GM12878 (cell line): ENCODE measurements at regions not wholly inside any gene's neighbourhood (a gene's known extent, or its start where the extent isn't known, plus 50 kb on each side); places are given as distances from the start of the nearest gene placed in this dataset.

Experiments
- ATAC-seq: fragments of 200-7000 bp; cut with Tn5 transposase; 3 replicates; pipeline ENCODE4 v1.9.1; 2020; ENCODE audit warnings: mild to moderate bottlenecking, moderate library complexity
- BruUV-seq: library from RNA; stranded (reverse); fragments of 400-500 nt; replicated peaks from 2 replicates; lab custom pipeline; 2021; lab: Mats Ljungman, UMichigan
- CTCF ChIA-PET: fragments of 300-600 bp; sonication (Branson Sonifier 250); formaldehyde crosslinking; extraction: SDS; loops from one replicate; lab custom pipeline; 2021; ENCODE audit warnings: inconsistent platforms; lab: Yijun Ruan, JAX
- POLR2A ChIA-PET: fragments of 350-600 bp; formaldehyde crosslinking; extraction: SDS; loops from one replicate; lab custom pipeline; 2021; ENCODE audit warnings: inconsistent platforms; lab: Charles Lee
- RAD21 ChIA-PET: fragments of 300-600 bp; sonication (Branson Sonifier 250); formaldehyde crosslinking; loops from one replicate; lab custom pipeline; 2023; ENCODE audit warnings: antibody characterized with exemption; ENCODE audit not compliant: unreplicated experiment; lab: Charles Lee
- SMC1A ChIA-PET: fragments of 300-600 bp; sonication (Branson Sonifier 250); formaldehyde crosslinking; loops from one replicate; lab custom pipeline; 2023; ENCODE audit not compliant: unreplicated experiment, uncharacterized antibody; lab: Charles Lee
- DNase-seq: peaks from one replicate; pipeline ENCODE4 v3.0.0-alpha.2; 2011; ENCODE audit warnings: low read depth, low spot score
- FAIRE-seq: peaks from 3 replicates; lab custom pipeline; 2011; peaks lifted over from hg19 to GRCh38; lab: Jason Lieb, UNC
- H2AFZ ChIP-seq: 2 replicates; pipeline ENCODE4 v1.6.0; 2011; ENCODE audit warnings: low read depth, low read length, control low read depth; ENCODE audit not compliant: control insufficient read depth
- H3K27ac ChIP-seq: 2 replicates; pipeline ENCODE4 v1.5.1; 2011; ENCODE audit warnings: control low read depth; ENCODE audit not compliant: control insufficient read depth, insufficient read depth
- H3K27me3 ChIP-seq, 2 experiments: replicated peaks in 1 of 2; 2 replicates each; pipeline versions ENCODE4 v1.6.0 to v1.6.1; 2011; ENCODE audit warnings: low read length in 1 of 2; ENCODE audit not compliant: control insufficient read depth in 2 of 2, insufficient read depth in 2 of 2
- H3K36me3 ChIP-seq, 2 experiments: 2 replicates each; pipeline ENCODE4 v1.5.1; 2011; ENCODE audit warnings: low read length in 1 of 2; ENCODE audit not compliant: control insufficient read depth in 2 of 2, insufficient read depth in 2 of 2
- H3K4me1 ChIP-seq: 2 replicates; pipeline ENCODE4 v1.6.1; 2011; ENCODE audit warnings: mild to moderate bottlenecking, low read length, moderate library complexity, mixed read lengths; ENCODE audit not compliant: control insufficient read depth, insufficient read depth
- H3K4me2 ChIP-seq: 2 replicates; pipeline ENCODE4 v1.6.0; 2011; ENCODE audit warnings: control low read depth; ENCODE audit not compliant: control insufficient read depth, insufficient read depth
- H3K4me3 ChIP-seq: fragments of 200-600 bp; sonication (generic); 2 replicates; pipeline ENCODE4 v1.5.1; 2016
- H3K79me2 ChIP-seq: 2 replicates; pipeline ENCODE4 v1.6.0; 2011; ENCODE audit warnings: low read length; ENCODE audit not compliant: control insufficient read depth, insufficient read depth
- H3K9ac ChIP-seq: 2 replicates; pipeline ENCODE4 v1.8.0; 2011; ENCODE audit warnings: low read length, control low read depth, mixed read lengths; ENCODE audit not compliant: control insufficient read depth, insufficient read depth
- H3K9me3 ChIP-seq: replicated peaks from 3 replicates; pipeline ENCODE4 v1.5.1; 2011; ENCODE audit warnings: mild to moderate bottlenecking, low read length; ENCODE audit not compliant: control insufficient read depth, insufficient read depth
- H4K20me1 ChIP-seq: 2 replicates; pipeline ENCODE4 v1.6.0; 2011; ENCODE audit not compliant: control insufficient read depth, insufficient read depth
- ATF7 ChIP-seq: fragments of 450-650 bp; IDR thresholded peaks from 2 replicates; pipeline ENCODE4 v1.6.1; 2016; ENCODE audit warnings: low read depth, mild to moderate bottlenecking
- CTCF ChIP-seq, 3 experiments: IDR thresholded peaks in 2 of 3; conservative IDR thresholded peaks in 1 of 3; 2 replicates each; pipeline ENCODE4 v1.5.1; 2011; ENCODE audit warnings: low read depth in 3 of 3, low read length in 3 of 3, mild to moderate bottlenecking in 3 of 3, control low read depth in 2 of 3, moderate library complexity in 2 of 3, inconsistent platforms in 1 of 3, mixed read lengths in 1 of 3; ENCODE audit not compliant: control insufficient read depth in 2 of 3, insufficient read depth in 1 of 3; ENCODE audit errors: extremely low read depth in 1 of 3
- DPF2 ChIP-seq: fragments of 450-650 bp; IDR thresholded peaks from 2 replicates; pipeline ENCODE4 v1.6.1; 2017; ENCODE audit warnings: mild to moderate bottlenecking
- E2F8 ChIP-seq: fragments of 450-650 bp; IDR thresholded peaks from 2 replicates; pipeline ENCODE4 v1.6.1; 2018; ENCODE audit warnings: mild to moderate bottlenecking, low read depth, moderate library complexity; ENCODE audit not compliant: partially characterized antibody
- GABPA ChIP-seq: IDR thresholded peaks from 2 replicates; pipeline ENCODE4 v1.6.1; 2014; ENCODE audit warnings: antibody characterized with exemption, low read depth, mild to moderate bottlenecking, inconsistent platforms
- JUND ChIP-seq: IDR thresholded peaks from 2 replicates; pipeline ENCODE4 v1.6.1; 2012; ENCODE audit warnings: low read depth, mild to moderate bottlenecking, low read length, improper control_type of control experiment, moderate library complexity
- MLLT1 ChIP-seq: fragments of 450-650 bp; IDR thresholded peaks from 2 replicates; pipeline ENCODE4 v1.6.1; 2016; ENCODE audit warnings: mild to moderate bottlenecking
- MTA2 ChIP-seq: fragments of 450-650 bp; IDR thresholded peaks from 2 replicates; pipeline ENCODE4 v1.6.1; 2016; ENCODE audit warnings: low read depth, mild to moderate bottlenecking, moderate library complexity
- MTA3 ChIP-seq: IDR thresholded peaks from 2 replicates; pipeline ENCODE4 v1.6.1; 2012; ENCODE audit warnings: low read length, inconsistent platforms, borderline replicate concordance
- MXI1 ChIP-seq: fragments of 150-350 bp; IDR thresholded peaks from 2 replicates; pipeline ENCODE4 v1.6.1; 2011; ENCODE audit warnings: low read depth, mild to moderate bottlenecking, inconsistent platforms, low read length, improper control_type of control experiment
- NKRF ChIP-seq: fragments of 450-650 bp; conservative IDR thresholded peaks from 2 replicates; pipeline ENCODE4 v1.6.1; 2017; ENCODE audit warnings: mild to moderate bottlenecking, moderate library complexity
- PKNOX1 ChIP-seq: fragments of 450-650 bp; IDR thresholded peaks from 2 replicates; pipeline ENCODE4 v1.6.1; 2016; ENCODE audit warnings: mild to moderate bottlenecking
- POLR2AphosphoS5 ChIP-seq: IDR thresholded peaks from 2 replicates; pipeline ENCODE4 v1.6.1; 2011; ENCODE audit warnings: mild to moderate bottlenecking, low read length, inconsistent platforms
- SRF ChIP-seq, 2 experiments: IDR thresholded peaks; 2 replicates each; pipeline ENCODE4 v1.6.1; 2011; ENCODE audit warnings: low read depth in 2 of 2, low read length in 2 of 2, mild to moderate bottlenecking in 1 of 2, moderate library complexity in 1 of 2
- STAT1 ChIP-seq: fragments of 450-650 bp; conservative IDR thresholded peaks from 2 replicates; pipeline ENCODE4 v1.6.1; 2014; ENCODE audit warnings: antibody characterized with exemption, mild to moderate bottlenecking
- TARDBP ChIP-seq: IDR thresholded peaks from 2 replicates; pipeline ENCODE4 v1.6.1; 2016; ENCODE audit warnings: borderline replicate concordance
- ZNF24 ChIP-seq: fragments of 450-650 bp; IDR thresholded peaks from 2 replicates; pipeline ENCODE4 v1.6.1; 2017; ENCODE audit warnings: antibody characterized with exemption, mild to moderate bottlenecking
- WGBS: methylation state at CpG from one replicate; pipeline ENCODE4 v1.1.6; 2016; ENCODE audit warnings: low lambda C conversion rate; ENCODE audit not compliant: insufficient replicate concordance, insufficient coverage; ENCODE audit errors: missing lambda C conversion rate; 5-methylcytosine and 5-hydroxymethylcytosine counted together
- in situ Hi-C: fragments of 300-500 bp; cut with MboI; formaldehyde crosslinking; loops from 9 replicates; pipeline ENCODE4 v1.14.3; 2018; ENCODE audit warnings: mixed read lengths
- intact Hi-C: fragments of 100-400 bp; cut with micrococcal nuclease; formaldehyde crosslinking; loops from one replicate; pipeline ENCODE4 v1.14.2; 2022; ENCODE audit not compliant: unreplicated experiment

GRCh38 chr3:177424521-177424920 is 227.2 kb upstream of the TBL1XR1 start:
- ATAC-seq (no peak), FAIRE-seq (no peak)
- BruUV-seq: no TSS peak
- no peak overlapping the region for H2AFZ ChIP-seq
- no peak overlapping the region for H3K4me3 ChIP-seq
- no peak overlapping the region for H3K27ac ChIP-seq
- 59% methylated on average over 3 of the region's 3 CpGs for WGBS
- RAD21 ChIA-PET: no interaction called here
- no peaks in the 10 kb centered on the region for H3K79me2 ChIP-seq
- no peak for TF ChIP-seq ATF7
- TF ChIP-seq JUND: no peak
- no peak for TF ChIP-seq MTA2
- no peak for TF ChIP-seq DPF2
- TF ChIP-seq SRF (IDR thresholded peaks at IDR 0.05; ENCODE audit: low read depth in 2 of 2, low read length in 2 of 2): no peak
- no peak for TF ChIP-seq ZNF24
- no peak for TF ChIP-seq PKNOX1
- TF ChIP-seq POLR2AphosphoS5: no peak
- TF ChIP-seq E2F8: no peak
- TF ChIP-seq MXI1: no peak
- no peak for TF ChIP-seq TARDBP
- TF ChIP-seq NKRF: no peak
- no peak for TF ChIP-seq GABPA
- no peak for TF ChIP-seq MLLT1
- TF ChIP-seq STAT1: no peak
- no peak for TF ChIP-seq CTCF (IDR thresholded peaks at IDR 0.05 in 2 of 3, conservative IDR thresholded peaks at IDR 0.05 in 1 of 3; ENCODE audit: control insufficient read depth in 2 of 3, extremely low read depth in 1 of 3, insufficient read depth in 1 of 3, low read depth in 3 of 3, low read length in 3 of 3)
- no peak for TF ChIP-seq MTA3
- TF ChIP-seq, all 136 proteins: peak for 0
- in situ Hi-C loops: no loop called here
- Histone ChIP-seq H3K36me3 (no peaks in the 10 kb centered on the region), H3K9ac (no peak overlapping the region), H3K9me3 (peaks cover 4% of the 10 kb centered on the region), H3K4me2 (no peak overlapping the region), H3K27me3 (no peaks in the 10 kb centered on the region), H3K4me1 (peaks cover 15% of the 10 kb centered on the region), H4K20me1 (no peaks in the 10 kb centered on the region)
- DNase-seq: no peak
- ChIA-PET POLR2A (no interaction called here), SMC1A (no interaction called here), CTCF (no interaction called here)
- intact Hi-C loops: no loop called here
